Keratinocyte (primary cell): ENCODE measurements at regions not wholly inside any gene's neighbourhood (a gene's known extent, or its start where the extent isn't known, plus 50 kb on each side); places are given as distances from the start of the nearest gene placed in this dataset.

ENCODE experiments used
- CTCF ChIP-seq, 3 experiments: IDR thresholded peaks in 1 of 3; conservative IDR thresholded peaks in 1 of 3; optimal IDR thresholded peaks in 1 of 3; 2 replicates in 2 of 3; 3 replicates in 1 of 3; pipeline versions ENCODE3 to v1.5.1; 2011; ENCODE audit warnings: low read length in 3 of 3, mild to moderate bottlenecking in 3 of 3, moderate library complexity in 2 of 3, control low read depth in 1 of 3, inconsistent platforms in 1 of 3; ENCODE audit not compliant: insufficient read depth in 2 of 3; ENCODE audit errors: extremely low read depth in 1 of 3
- EZH2 ChIP-seq: IDR thresholded peaks from one replicate; pipeline ENCODE4 v1.6.1; 2012; ENCODE audit warnings: inconsistent platforms, mild to moderate bottlenecking, low read length, moderate library complexity

GRCh38 chr2:173734797-173735196 lies 230.4 kb downstream of the SP3 start:
- TF ChIP-seq CTCF (optimal IDR thresholded peaks at IDR 0.05 in 1 of 3, IDR thresholded peaks at IDR 0.05 in 1 of 3, conservative IDR thresholded peaks at IDR 0.05 in 1 of 3; ENCODE audit: extremely low read depth in 1 of 3, insufficient read depth in 2 of 3, low read length in 3 of 3), result no peak
- no peak for TF ChIP-seq EZH2
